HL-60 (cell line): ENCODE measurements at regions not wholly inside any gene's neighbourhood (a gene's known extent, or its start where the extent isn't known, plus 50 kb on each side); places are given as distances from the start of the nearest gene placed in this dataset.

Experiments used
- DNase-seq, 2 experiments: peaks; one replicate each; pipeline ENCODE4 v3.0.0-alpha.2; 2010 to 2020; ENCODE audit warnings: low read depth in 1 of 2, low spot score in 1 of 2
- H3K27ac ChIP-seq: fragments of 250-450 bp; sonication (Bioruptor Pico); replicated peaks from 2 replicates; pipeline ENCODE4 v1.5.1; 2020; ENCODE audit warnings: mild to moderate bottlenecking, moderate library complexity
- H3K27me3 ChIP-seq: fragments of 250-450 bp; sonication (Bioruptor Pico); 2 replicates; pipeline ENCODE4 v1.5.1; 2021; ENCODE audit warnings: mild to moderate bottlenecking, moderate library complexity; ENCODE audit not compliant: insufficient read depth, poor library complexity, severe bottlenecking
- H3K4me3 ChIP-seq: replicated peaks from 2 replicates; pipeline ENCODE4 v1.5.1; 2011; ENCODE audit warnings: mild to moderate bottlenecking, control low read depth, low read length; ENCODE audit not compliant: insufficient read depth
- CTCF ChIP-seq: IDR thresholded peaks from one replicate; pipeline ENCODE4 v1.5.1; 2011; ENCODE audit warnings: low read length, control low read depth, inconsistent platforms; ENCODE audit not compliant: insufficient read depth
- GABPA ChIP-seq: IDR thresholded peaks from 2 replicates; pipeline ENCODE4 v1.6.1; 2012; ENCODE audit warnings: low read depth
- POLR2AphosphoS5 ChIP-seq: IDR thresholded peaks from 2 replicates; pipeline ENCODE4 v1.6.1; 2012; ENCODE audit warnings: low read depth
- REST ChIP-seq: IDR thresholded peaks from 2 replicates; pipeline ENCODE4 v1.6.1; 2012; ENCODE audit warnings: low read depth; ENCODE audit not compliant: insufficient replicate concordance
- SPI1 ChIP-seq: IDR thresholded peaks from 2 replicates; pipeline ENCODE4 v1.6.1; 2012; ENCODE audit warnings: low read depth, mild to moderate bottlenecking, borderline replicate concordance

GRCh38 chr14:38101679-38102078, 106.0 kb upstream of the SSTR1 start:
- TF ChIP-seq GABPA (no peak), REST (no peak), POLR2AphosphoS5 (no peak), CTCF (no peak), SPI1 (no peak)
- DNase-seq = no peak
- Histone ChIP-seq H3K27me3 (no peaks in the 10 kb centered on the region), H3K4me3 (no peak overlapping the region), H3K27ac (no peak overlapping the region)

GRCh38 chr14:38103542-38104225, 104.0 kb upstream of the SSTR1 start:
- no peaks in the 10 kb centered on the region for H3K27me3 ChIP-seq
- DNase-seq = no peak
- no peak for TF ChIP-seq POLR2AphosphoS5
- no peak for TF ChIP-seq REST
- no peak for TF ChIP-seq GABPA
- TF ChIP-seq CTCF = no peak
- TF ChIP-seq SPI1 = no peak
- no peak overlapping the region for H3K4me3 ChIP-seq
- no peak overlapping the region for H3K27ac ChIP-seq

- TF ChIP-seq SPI1 = no peak
- no peak for TF ChIP-seq CTCF
- no peak for TF ChIP-seq POLR2AphosphoS5
- no peak for TF ChIP-seq GABPA
- no peak for DNase-seq
- no peak overlapping the region for H3K27ac ChIP-seq
- H3K27me3 ChIP-seq = no peaks in the 10 kb centered on the region
- H3K4me3 ChIP-seq = no peak overlapping the region
These were observed 102.5 kb upstream of the SSTR1 start for GRCh38 chr14:38105106-38105702.

GRCh38 chr14:38107216-38107631, 100.5 kb upstream of the SSTR1 start:
- no peak for TF ChIP-seq SPI1
- TF ChIP-seq GABPA = no peak
- no peak for TF ChIP-seq REST
- no peak for TF ChIP-seq POLR2AphosphoS5
- TF ChIP-seq CTCF = no peak
- no peak for DNase-seq
- no peaks in the 10 kb centered on the region for H3K27me3 ChIP-seq
- no peak overlapping the region for H3K27ac ChIP-seq
- H3K4me3 ChIP-seq = no peak overlapping the region
